HG03460 (cell line): ENCODE measurements at regions not wholly inside any gene's neighbourhood (a gene's known extent, or its start where the extent isn't known, plus 50 kb on each side); places are given as distances from the start of the nearest gene placed in this dataset.
"Not testable (repeated sequence)": the region's sequence is repeated elsewhere in the genome, so short reads cannot be mapped to it uniquely, and the experiment has no call there.

Experiments
- ATAC-seq: cut with Tn5 transposase; IDR thresholded peaks from one replicate; pipeline ENCODE4 v1.9.1; 2021; ENCODE audit not compliant: unreplicated experiment

GRCh38 chr6:137968901-137969300, 101.8 kb downstream of the TNFAIP3 start:
- no peak for ATAC-seq

DNA sequence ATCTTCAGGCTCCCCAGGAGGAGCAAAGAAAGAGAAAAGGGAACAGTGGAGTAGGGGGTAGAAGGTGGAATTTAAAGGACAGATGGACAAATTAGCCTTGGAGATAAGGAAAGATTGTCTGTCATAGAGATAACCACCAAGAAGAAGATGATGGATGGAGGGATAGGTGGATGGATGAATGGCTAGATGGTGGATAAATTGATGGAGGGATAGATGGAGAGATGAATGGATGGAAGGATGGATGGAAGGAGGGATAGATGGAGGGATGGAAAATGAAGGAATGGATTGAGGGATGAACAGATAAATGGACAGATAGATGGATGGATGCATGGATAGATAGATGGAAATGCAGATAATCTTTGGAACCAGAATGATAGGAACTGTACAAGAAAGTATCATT, 102.8 kb downstream of the TNFAIP3 start:
- no peak for ATAC-seq

DNA sequence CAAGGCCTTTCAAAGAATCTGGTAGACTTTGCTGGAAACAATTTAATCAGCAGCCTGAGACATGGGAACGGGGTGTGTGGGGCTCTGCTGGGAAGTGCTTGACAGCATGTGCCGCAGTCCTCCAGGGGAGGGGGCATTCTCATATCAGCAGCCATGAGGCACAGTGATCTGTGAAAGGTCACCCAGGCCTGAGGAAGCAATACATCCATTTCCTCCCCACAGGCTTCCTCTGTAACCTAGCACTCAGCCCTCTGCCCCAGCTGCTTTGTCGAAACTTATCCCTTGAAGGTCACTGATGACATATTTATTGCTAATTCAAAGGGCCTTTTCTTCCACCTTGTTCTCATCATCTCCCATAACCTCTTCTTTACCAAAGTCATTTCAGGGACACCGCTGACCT, 103.3 kb downstream of the TNFAIP3 start:
- peak; percentile 59 for ATAC-seq

DNA sequence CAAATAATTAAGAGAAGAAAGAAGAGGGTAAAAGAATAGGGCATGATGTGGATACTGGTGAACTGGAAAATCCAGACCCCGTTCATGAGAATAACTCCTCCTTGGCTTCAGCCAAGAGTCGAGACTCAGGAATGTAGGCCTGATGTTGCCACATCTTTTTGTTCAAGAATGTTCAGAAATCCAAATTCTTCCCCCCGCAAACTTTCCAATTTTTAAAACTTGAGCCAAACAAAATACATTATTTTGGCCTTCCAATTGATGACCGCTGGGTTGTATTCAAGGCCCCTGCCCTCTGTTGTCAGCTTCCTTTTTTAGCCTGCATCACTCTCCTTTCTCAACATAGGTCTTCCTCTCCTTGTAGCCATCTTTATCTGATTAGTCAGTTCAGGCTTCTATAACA, 106.1 kb downstream of the TNFAIP3 start:
- no peak for ATAC-seq

DNA sequence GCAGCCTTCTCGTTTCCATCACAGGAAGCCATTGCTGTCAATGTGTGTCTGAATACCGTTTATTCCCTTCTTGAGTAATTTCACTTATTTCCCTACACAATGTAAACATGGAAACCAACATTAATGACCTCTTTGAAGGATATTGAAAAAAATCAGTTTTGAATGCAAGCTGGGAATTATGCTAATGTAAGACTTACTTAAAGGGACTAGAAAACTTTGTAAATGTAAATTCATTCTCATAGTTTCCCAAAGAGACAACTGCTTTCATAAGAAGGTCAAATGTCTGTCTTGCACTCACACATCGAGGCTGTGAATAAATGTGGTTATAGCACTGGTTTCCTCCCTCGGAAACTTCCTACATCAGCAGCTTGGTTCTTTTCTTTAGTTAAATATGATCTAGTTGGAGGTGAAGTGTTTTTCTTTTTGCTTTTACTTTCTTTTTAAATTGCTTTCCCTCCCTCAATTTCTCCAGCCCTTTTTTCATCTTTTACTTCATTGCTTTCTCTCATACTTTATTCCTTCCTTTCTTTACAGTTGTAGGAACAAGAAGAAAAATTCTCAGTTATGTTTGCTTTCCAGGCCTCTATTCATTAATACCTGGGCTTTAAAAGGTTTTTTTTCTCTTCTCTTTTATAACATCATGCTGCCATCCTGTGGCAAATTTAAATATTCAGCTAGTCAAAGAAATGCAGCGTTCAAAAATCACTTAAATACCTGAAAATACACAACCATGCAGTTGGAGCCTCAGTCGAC, 108.3 kb downstream of the TNFAIP3 start:
- no peak for ATAC-seq

GRCh38 chr6:137976430-137976829, 109.4 kb downstream of the TNFAIP3 start:
- no peak for ATAC-seq

DNA sequence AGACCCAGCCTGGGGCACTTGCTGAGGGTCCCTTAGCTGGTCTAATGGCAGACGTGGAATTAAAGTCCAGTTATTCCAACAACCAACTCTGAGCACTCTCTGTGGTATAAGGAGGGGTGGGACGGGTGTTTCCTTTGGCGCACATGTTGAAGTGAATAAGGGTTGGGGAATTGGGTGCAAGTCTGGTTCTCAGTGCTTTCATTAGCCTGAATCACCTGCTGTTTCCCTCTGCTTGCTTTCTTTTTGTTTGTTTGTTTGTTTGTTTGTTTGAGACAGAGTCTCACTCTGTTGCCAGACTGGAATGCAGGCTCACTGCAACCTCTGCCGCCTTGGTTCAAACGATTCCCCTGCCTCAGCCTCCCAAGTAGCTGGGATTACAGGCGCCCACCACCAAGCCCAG, 110.1 kb downstream of the TNFAIP3 start:
- ATAC-seq = no peak

DNA sequence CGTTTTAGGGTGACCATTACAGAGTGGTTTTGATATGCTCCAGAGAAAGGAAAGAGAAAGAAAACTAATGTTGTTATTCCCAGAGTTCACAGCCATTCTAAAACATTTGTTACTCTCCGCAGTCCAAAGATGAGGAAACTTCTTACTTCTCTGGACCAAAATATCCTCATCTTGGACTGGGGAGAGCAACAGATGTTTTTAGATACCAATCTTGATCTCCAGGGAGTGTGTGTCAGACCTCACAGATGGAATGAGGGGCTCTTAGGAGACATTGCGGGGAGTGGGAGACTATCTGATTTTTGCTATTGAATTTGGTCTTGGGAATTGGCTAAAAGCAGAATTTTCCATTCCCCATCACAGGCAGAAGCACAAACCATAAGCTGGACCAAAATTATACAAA, 110.8 kb downstream of the TNFAIP3 start:
- no peak for ATAC-seq

GRCh38 chr6:137978252-137978896, 111.3 kb downstream of the TNFAIP3 start:
- ATAC-seq = no peak

DNA sequence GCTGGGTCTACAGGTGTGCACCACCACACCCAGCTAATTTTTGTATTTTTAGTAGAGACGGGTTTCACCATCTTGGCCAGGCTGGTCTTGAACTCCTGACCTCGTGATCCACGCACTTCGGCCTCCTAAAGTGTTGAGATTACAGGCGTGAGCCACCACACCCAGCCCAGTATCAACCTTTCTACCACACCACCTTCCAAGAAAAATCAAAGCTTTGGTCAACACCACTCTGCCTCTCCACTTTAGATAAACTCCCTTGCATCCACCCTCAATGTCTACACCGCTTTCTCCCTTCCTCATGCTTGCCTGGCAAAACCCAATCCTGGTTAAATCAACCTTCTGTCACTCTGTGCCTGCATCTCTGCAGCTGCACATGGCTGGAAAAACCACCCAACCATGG, 112.2 kb downstream of the TNFAIP3 start:
- not testable (repeated sequence) for ATAC-seq

DNA sequence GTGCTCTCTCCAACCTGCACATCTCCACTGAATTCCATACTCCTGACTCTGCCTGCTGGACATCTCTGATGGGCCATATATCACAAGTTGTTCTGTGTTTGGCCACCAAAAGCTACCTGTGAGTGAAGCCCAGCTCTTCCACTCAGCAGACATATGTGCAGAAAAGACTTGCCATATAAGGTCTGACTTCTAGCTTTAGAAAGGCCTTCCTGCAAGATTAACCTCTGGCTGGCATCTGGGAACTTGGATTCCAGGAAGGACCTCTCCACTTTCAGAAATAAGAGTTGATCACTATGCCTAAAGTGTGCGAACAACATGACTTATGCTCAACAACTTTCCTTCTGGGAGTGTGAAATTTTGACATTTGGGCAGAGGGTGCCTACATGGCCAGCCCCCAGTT, 113.7 kb downstream of the TNFAIP3 start:
- no peak for ATAC-seq

DNA sequence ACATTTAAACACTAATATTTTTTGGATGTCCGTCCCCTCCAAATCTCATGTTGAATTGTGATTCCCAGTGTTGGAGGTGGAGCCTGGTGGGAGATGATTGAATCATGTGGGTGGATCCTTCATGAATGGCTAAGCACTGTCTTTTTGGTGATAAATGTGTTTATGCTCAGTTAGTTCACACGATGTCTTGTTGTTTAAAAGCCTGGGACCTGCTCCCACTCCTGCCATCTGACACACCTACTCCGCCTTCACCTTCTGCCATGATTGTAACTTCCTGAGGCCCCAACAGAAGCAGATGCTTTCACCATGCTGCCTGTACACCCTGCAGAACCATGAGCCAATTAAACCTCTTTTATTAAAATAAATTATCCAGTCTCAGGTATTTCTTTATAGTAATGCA, 114.7 kb downstream of the TNFAIP3 start:
- no peak for ATAC-seq

GRCh38 chr6:137982418-137983189, 115.5 kb downstream of the TNFAIP3 start:
- ATAC-seq = no peak

- no peak for ATAC-seq
These were observed 116.2 kb downstream of the TNFAIP3 start for GRCh38 chr6:137983269-137983668.

GRCh38 chr6:137989664-137990063, 117.6 kb downstream of the PERP start:
- no peak for ATAC-seq

DNA sequence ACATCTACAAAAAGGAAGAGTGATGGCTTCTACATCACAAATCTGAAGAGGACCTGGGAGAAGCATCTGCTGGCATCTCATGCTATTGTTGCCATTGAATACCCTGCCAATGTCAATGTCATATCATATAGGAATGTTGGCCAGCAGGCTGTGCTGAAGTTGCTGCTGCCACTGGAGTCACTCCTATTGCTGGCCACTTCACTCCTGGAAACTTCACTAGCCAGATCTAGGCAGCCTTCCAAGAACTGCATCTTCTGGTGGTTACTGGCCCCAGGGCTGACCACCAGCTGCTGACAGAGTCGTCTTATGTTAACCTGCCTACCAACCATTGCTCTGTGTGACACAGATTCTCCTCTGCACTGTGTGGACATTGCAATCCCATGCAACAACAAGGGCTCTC, 111.8 kb downstream of the PERP start:
- no peak for ATAC-seq

DNA sequence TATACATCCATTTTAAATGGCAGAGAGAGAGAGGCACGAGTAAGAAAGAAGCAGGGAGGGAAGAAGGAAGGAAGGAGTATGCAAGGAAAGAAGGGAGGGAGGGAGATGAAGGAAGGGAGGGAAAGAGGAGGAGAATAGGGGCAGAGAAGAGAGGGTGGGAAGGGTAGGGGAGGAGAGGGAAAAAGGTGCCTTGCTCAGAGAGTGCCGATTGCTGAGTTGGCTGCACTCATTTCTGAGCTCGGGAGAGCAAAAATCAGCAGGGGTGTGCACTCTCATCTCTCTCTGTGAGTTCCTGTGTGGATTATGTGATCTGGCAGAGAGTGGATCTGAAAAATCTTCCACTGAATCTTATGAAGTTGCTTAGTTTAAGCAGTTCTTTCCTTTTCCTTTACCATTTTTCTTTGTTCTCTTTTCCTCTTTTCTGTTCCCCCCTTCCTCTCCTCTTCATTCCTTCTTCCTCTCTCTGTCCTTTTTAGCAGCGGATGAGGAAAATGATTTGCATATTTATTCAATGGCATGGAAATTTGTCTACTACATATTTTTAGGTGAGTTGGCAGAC, 108.7 kb downstream of the PERP start:
- no peak for ATAC-seq

DNA sequence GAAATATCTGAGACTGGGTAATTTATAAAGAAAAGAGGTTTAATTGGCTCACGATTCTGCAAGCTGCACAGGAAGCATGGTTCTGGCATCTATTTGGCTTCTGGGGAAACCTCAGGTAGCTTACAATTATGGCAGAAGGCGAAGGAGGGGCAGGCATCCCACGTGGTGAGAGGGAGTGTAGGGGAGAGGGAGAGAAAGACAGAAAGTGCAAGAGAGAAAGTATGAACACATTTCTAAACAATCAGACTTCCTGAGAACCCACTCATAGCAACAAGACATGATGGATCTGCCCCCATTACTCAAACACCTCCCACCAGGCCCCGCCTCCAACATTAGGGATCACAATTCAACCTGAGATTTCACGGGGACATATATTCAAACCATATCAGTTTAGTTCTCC, 107.4 kb downstream of the PERP start:
- no peak for ATAC-seq

GRCh38 chr6:138000941-138001340, 106.3 kb downstream of the PERP start:
- ATAC-seq = no peak

GRCh38 chr6:138001750-138002349, 105.4 kb downstream of the PERP start:
- no peak for ATAC-seq
